ENCODE measurements at regions not wholly inside any gene's neighbourhood (a gene's known extent, or its start where the extent isn't known, plus 50 kb on each side); places are given as distances from the start of the nearest gene placed in this dataset.

DNA sequence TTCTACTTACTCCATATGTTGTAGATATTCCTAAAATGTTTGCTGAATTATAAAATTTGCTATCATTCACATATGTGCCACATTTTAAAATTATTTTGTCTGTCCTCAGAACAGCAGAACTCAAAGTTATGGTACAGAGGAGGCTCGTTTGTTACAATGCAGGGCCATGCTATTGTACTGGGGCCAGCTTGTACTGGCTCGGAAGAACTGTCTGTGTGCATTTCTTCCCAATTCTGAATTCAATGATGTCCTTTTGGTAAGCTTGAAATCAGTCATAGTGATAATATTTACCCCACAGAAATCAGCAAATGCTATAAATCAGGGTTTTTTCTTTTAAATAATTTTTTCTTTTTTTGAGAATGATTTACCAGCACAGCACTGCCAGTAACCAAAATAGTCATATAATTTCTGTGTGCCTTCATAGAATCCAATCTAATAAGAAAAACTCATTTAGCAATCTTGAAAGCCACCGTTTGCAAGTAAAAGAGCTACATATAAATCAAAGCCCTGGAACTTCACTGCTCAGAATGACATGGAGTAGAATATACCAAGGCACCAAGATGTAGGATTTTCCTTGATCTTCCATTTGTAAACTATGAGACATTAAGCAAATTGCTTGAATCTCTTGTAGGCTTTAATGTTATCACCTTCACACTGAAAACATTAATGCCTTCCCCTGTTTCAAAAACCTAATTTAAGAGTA is 90.7 kb upstream of the EPHA4 start:
- TF ChIP-seq, protein P1, sequence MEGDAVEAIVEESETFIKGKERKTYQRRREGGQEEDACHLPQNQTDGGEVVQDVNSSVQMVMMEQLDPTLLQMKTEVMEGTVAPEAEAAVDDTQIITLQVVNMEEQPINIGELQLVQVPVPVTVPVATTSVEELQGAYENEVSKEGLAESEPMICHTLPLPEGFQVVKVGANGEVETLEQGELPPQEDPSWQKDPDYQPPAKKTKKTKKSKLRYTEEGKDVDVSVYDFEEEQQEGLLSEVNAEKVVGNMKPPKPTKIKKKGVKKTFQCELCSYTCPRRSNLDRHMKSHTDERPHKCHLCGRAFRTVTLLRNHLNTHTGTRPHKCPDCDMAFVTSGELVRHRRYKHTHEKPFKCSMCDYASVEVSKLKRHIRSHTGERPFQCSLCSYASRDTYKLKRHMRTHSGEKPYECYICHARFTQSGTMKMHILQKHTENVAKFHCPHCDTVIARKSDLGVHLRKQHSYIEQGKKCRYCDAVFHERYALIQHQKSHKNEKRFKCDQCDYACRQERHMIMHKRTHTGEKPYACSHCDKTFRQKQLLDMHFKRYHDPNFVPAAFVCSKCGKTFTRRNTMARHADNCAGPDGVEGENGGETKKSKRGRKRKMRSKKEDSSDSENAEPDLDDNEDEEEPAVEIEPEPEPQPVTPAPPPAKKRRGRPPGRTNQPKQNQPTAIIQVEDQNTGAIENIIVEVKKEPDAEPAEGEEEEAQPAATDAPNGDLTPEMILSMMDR (IDR thresholded peaks at IDR 0.05) = no peak
- TF ChIP-seq POLR2A (IDR thresholded peaks at IDR 0.05) = no peak
